ENCODE measurements at regions not wholly inside any gene's neighbourhood (a gene's known extent, or its start where the extent isn't known, plus 50 kb on each side); places are given as distances from the start of the nearest gene placed in this dataset.

DNA sequence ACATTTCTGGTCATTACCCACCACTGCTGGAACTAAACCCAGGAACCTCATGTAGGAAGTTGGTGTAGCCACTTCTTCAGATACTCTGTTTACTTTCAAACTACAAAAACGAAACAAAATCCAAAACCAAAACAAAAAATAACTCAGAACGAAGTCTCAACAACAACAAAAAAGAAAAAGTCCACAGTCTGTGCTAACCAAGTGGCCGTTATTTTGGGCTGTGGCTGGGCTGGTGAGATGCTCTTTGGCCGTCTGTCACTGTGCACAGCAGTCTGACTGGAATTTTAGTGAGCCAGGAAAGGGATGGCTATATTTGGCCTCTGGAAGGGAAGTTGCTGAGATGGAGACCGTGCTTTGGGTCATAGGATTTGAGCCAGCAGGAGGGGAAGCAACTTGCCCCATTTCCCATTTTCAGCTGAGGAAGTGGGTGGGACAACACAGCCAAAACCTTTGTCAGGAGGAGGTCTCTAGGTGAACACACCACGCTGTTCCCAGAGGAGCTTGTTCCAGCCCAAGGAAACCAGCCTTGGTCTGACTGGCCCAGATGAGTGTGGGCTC, 334.1 kb downstream of the ZSWIM6 start:
- H3K4me3 ChIP-seq (ENCODE audit: low read depth, low read length) = no peak overlapping the region
- DNase-seq (ENCODE audit: low read depth) = no peak
- in situ Hi-C loops (cut with HindIII; ENCODE audit: low sequenced_read_pairs) = no loop called here
- no peak for TF ChIP-seq CTCF (IDR thresholded peaks at IDR 0.05; ENCODE audit: low read depth, low read length, missing control alignments)

DNA sequence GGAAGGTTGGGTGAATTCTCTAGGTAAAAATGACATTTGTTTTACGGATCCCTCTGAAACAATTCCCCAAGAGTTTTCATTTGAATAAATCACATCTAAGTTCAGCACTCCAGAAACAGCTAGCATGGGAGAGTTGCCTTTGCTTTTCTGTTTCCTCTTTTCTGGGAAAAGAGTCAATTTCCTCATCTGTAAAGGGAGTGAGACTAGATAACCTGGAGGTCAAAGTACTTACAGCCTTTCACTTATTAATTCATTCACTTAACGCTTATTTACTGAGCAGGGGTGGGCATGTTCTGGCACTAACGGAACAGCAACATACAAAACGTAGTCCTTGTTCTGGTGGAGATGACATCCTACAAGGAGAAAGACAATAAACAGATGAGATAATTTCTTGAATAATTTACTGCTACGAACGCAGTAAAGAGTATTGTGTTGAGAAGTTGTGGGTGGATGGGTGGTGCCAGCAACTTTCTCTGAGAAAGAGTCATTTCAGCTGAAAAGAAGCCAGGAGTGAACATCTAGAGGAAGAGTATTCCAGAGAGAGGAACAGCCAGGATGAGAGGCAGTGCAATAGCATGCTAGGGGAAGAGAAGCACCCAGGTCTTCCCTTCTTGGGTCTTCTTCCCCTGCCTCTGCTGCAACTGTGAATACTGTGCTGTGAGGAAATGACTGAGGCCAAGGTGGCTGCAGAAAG, 335.6 kb downstream of the ZSWIM6 start:
- TF ChIP-seq CTCF (IDR thresholded peaks at IDR 0.05; ENCODE audit: low read depth, low read length, missing control alignments) = no peak
- no peak for DNase-seq (ENCODE audit: low read depth)
- H3K4me3 ChIP-seq (ENCODE audit: low read depth, low read length) = no peak overlapping the region
- in situ Hi-C loops (cut with HindIII; ENCODE audit: low sequenced_read_pairs) = no loop called here

- in situ Hi-C loops (cut with HindIII; ENCODE audit: low sequenced_read_pairs) = no loop called here
- no peak for TF ChIP-seq CTCF (IDR thresholded peaks at IDR 0.05; ENCODE audit: low read depth, low read length, missing control alignments)
- DNase-seq (ENCODE audit: low read depth) = no peak
- no peak overlapping the region for H3K4me3 ChIP-seq (ENCODE audit: low read depth, low read length)
Observed at GRCh38 chr5:61669531-61669930, 337.5 kb downstream of the ZSWIM6 start.

GRCh38 chr5:61670941-61671340, 338.9 kb downstream of the ZSWIM6 start:
- TF ChIP-seq CTCF (IDR thresholded peaks at IDR 0.05; ENCODE audit: low read depth, low read length, missing control alignments) = no peak
- H3K4me3 ChIP-seq (ENCODE audit: low read depth, low read length) = no peak overlapping the region
- in situ Hi-C loops (cut with HindIII; ENCODE audit: low sequenced_read_pairs) = no loop called here
- no peak for DNase-seq (ENCODE audit: low read depth)

DNA sequence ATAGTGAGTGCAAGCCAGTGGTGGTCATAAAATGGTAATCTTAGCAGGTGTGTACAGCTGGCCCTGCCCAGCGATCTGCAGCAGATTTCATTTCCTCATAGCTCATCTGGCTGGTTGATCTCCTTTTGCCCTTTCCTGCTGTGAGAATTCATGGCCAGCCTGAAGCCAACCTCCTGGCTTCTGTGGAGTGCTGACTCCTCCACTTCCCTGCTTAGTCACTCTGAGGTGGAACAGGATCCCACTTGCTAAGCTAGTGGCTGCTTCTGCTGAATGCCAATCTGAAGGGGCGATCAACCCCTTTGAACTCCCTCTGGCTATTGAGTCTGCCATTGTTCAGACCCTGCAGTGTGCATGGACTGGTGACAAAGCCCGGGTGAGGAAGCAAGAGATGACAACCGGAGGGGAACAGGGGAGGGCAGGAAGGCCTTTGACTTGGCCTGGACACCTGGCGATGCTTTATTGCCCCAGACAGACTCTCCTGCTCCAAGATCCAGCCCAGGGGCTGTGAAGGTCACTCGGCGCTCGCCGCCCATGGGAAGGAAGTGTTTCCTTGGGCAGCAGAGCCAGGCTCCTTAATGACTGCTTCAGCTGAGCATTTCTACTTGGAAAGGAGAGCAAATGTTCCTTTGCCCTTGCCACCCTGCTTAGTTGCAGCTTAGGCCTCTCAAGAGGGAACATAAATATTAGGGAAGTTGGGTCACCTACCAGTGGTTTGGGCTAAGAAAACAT, 341.1 kb downstream of the ZSWIM6 start:
- in situ Hi-C loops (cut with HindIII; ENCODE audit: low sequenced_read_pairs) = no loop called here

DNA sequence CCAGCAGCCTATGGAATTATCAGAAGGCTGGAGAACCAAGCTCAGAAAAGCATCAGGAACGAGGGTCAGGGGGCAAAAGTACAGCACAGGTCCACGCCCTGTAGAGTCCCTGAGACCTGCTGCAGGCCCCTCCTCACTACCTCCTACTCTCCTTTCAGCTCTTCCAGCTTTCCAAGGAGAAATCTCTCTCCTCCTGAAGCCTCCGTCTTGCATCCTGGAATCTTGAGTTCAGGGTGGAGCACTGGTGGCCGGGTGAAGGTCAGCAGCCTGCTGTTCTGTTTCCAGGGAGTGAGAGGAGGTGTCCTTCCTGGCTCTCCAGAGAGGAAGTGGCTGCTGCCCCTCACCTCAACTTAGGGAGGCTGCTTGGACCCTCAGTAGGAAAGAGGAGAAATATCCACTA, 342.3 kb downstream of the ZSWIM6 start:
- no peak for DNase-seq (ENCODE audit: low read depth)
- H3K4me3 ChIP-seq (ENCODE audit: low read depth, low read length) = no peak overlapping the region
- in situ Hi-C loops (cut with HindIII; ENCODE audit: low sequenced_read_pairs) = no loop called here
- TF ChIP-seq CTCF (IDR thresholded peaks at IDR 0.05; ENCODE audit: low read depth, low read length, missing control alignments) = no peak

More for the DNA sequence above, 341.1 kb downstream of the ZSWIM6 start:
- DNase-seq (ENCODE audit: low read depth) = peak; percentile 6
- no peak overlapping the region for H3K4me3 ChIP-seq (ENCODE audit: low read depth, low read length)
- no peak for TF ChIP-seq CTCF (IDR thresholded peaks at IDR 0.05; ENCODE audit: low read depth, low read length, missing control alignments)
